GM12874 (cell line): ENCODE measurements at regions not wholly inside any gene's neighbourhood (a gene's known extent, or its start where the extent isn't known, plus 50 kb on each side); places are given as distances from the start of the nearest gene placed in this dataset.

ENCODE experiments used
- TF ChIP-seq, protein P1 (sequence below): IDR thresholded peaks from 2 replicates; pipeline ENCODE4 v1.5.1; 2011; ENCODE audit warnings: low read depth, mild to moderate bottlenecking, control low read depth, low read length, moderate library complexity; ENCODE audit not compliant: insufficient read depth

GRCh38 chr7:47125529-47125928, 456.4 kb downstream of the TNS3 start:
- TF ChIP-seq, protein P1, sequence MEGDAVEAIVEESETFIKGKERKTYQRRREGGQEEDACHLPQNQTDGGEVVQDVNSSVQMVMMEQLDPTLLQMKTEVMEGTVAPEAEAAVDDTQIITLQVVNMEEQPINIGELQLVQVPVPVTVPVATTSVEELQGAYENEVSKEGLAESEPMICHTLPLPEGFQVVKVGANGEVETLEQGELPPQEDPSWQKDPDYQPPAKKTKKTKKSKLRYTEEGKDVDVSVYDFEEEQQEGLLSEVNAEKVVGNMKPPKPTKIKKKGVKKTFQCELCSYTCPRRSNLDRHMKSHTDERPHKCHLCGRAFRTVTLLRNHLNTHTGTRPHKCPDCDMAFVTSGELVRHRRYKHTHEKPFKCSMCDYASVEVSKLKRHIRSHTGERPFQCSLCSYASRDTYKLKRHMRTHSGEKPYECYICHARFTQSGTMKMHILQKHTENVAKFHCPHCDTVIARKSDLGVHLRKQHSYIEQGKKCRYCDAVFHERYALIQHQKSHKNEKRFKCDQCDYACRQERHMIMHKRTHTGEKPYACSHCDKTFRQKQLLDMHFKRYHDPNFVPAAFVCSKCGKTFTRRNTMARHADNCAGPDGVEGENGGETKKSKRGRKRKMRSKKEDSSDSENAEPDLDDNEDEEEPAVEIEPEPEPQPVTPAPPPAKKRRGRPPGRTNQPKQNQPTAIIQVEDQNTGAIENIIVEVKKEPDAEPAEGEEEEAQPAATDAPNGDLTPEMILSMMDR, result no peak

DNA sequence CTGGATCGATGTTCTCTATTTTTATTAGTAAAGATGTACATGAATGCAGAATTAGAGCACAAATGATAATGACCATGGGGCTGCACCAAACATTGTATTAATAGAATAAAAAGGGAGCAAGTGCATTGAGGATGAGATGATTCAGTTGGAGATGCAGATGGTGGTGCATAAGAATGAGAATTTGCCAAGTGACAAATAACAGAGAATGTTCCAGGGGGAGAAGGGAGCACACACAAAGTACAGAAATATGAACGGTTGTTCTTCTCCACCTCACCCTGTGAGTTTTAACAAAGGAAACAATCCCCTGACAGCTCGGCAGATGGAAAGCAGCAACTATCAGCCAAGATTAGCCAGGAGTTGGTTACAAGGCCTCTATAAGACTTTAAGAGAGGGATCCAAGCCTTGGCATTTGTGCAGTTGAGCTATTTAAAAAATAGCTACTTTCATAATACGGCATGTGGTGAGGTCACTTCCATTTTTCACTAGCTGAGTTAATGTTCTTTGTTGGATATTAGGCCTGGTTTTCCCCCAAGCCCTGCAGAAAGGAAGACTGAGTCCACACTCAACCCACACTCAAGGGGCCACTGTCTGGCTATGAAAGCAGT, 462.5 kb downstream of the TNS3 start:
- TF ChIP-seq, protein P1, result no peak

GRCh38 chr7:47104206-47104549, 477.7 kb downstream of the TNS3 start:
- TF ChIP-seq, protein P1, result no peak

DNA sequence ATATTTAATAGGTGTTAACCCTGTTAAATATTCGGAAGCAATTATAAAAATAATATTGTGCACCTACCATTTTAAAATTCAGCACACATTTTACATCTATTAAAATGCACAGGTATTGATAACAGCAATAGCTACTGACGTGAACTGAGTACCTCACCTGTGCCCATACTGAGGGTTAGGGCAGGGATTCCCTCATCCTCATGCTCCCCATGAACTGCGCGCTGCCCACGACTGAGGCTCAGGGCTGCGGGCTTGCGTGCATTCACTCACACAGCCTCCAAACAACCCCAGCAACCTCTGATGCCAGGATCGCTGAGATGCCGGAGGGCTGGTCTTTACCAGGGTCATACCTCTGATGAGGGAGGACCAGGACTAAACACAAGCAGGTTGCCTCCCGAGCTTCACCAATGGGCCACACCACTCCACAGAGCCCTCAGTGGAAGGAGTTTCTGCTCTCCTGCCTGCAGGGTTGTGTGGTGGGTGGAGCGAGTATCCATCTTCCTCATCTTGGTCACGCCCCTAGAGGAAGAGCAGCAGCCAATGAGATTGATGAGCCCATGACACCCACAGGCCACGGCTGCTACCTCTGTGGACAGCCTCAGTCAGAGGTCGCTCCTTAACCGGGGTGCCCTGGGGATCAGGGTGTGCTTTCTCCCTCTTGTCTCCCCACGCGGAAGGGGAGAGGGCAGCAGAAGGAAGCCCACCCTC, 478.3 kb downstream of the TNS3 start:
- TF ChIP-seq, protein P1, result no peak

DNA sequence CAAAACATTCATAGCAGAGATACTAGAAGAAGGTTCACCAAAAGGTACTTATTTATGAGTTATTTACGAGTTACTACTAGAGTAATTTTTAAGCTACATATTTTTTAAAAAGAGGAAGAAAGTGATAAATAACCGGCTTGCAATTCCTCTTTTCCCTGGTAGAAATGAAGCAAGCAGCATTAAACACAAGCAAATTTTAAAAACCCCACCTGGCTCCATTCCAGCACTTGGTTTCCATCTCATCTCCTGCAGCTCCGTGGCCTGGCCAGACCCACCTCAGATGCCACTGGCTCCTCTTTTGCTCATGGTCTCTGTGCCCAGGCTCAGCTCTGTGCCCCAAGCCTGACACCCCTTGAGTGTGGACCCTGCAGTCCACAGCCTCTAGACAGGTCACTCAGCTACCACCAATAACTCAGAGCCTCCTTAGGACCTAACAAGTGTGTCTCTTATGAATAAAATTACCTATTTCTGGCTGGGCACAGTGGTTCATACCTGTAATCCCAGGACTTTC, 479.5 kb downstream of the TNS3 start:
- TF ChIP-seq, protein P1, result no peak

- TF ChIP-seq, protein P1, result peak; percentile 68
Measured at GRCh38 chr7:47100817-47101435, 481.0 kb downstream of the TNS3 start.

- TF ChIP-seq, protein P1, result no peak
Measured at GRCh38 chr7:47100148-47100816, 481.6 kb downstream of the TNS3 start.
